Keratinocyte (primary cell): ENCODE measurements at regions not wholly inside any gene's neighbourhood (a gene's known extent, or its start where the extent isn't known, plus 50 kb on each side); places are given as distances from the start of the nearest gene placed in this dataset.

Experiments
- CTCF ChIP-seq, 3 experiments: IDR thresholded peaks in 1 of 3; conservative IDR thresholded peaks in 1 of 3; optimal IDR thresholded peaks in 1 of 3; 2 replicates in 2 of 3; 3 replicates in 1 of 3; pipeline versions ENCODE3 to v1.5.1; 2011; ENCODE audit warnings: low read length in 3 of 3, mild to moderate bottlenecking in 3 of 3, moderate library complexity in 2 of 3, control low read depth in 1 of 3, inconsistent platforms in 1 of 3; ENCODE audit not compliant: insufficient read depth in 2 of 3; ENCODE audit errors: extremely low read depth in 1 of 3
- EZH2 ChIP-seq: IDR thresholded peaks from one replicate; pipeline ENCODE4 v1.6.1; 2012; ENCODE audit warnings: inconsistent platforms, mild to moderate bottlenecking, low read length, moderate library complexity

GRCh38 chr14:81952917-81953316 lies 419.3 kb upstream of the SEL1L start:
- no peak for TF ChIP-seq EZH2
- no peak for TF ChIP-seq CTCF (optimal IDR thresholded peaks at IDR 0.05 in 1 of 3, IDR thresholded peaks at IDR 0.05 in 1 of 3, conservative IDR thresholded peaks at IDR 0.05 in 1 of 3; ENCODE audit: extremely low read depth in 1 of 3, insufficient read depth in 2 of 3, low read length in 3 of 3)
